ENCODE measurements at regions not wholly inside any gene's neighbourhood (a gene's known extent, or its start where the extent isn't known, plus 50 kb on each side); places are given as distances from the start of the nearest gene placed in this dataset.
"Not testable (repeated sequence)": the region's sequence is repeated elsewhere in the genome, so short reads cannot be mapped to it uniquely, and the experiment has no call there.

- no peaks in the 10 kb centered on the region for H3K27me3 ChIP-seq (ENCODE audit: low read depth, low read length)
- no peaks in the 10 kb centered on the region for H4K20me1 ChIP-seq (ENCODE audit: insufficient read depth, low read length)
- no peaks in the 10 kb centered on the region for H3K79me2 ChIP-seq (ENCODE audit: low read length)
- no peaks in the 10 kb centered on the region for H3K4me1 ChIP-seq (ENCODE audit: low read length)
- no peak overlapping the region for H3K9ac ChIP-seq (ENCODE audit: low read length)
- no peak overlapping the region for H3K4me3 ChIP-seq (ENCODE audit: low read length)
- TF ChIP-seq CTCF (IDR thresholded peaks at IDR 0.05; ENCODE audit: low read depth, low read length) = no peak
- no peak for TF ChIP-seq EZH2phosphoT487 (IDR thresholded peaks at IDR 0.05; ENCODE audit: low read depth)
- no peak overlapping the region for H3K27ac ChIP-seq (ENCODE audit: low read length)
- no peak overlapping the region for H2AFZ ChIP-seq (ENCODE audit: low read depth, low read length)
- H3K36me3 ChIP-seq (replicated peaks; ENCODE audit: low read depth, low read length) = no peaks in the 10 kb centered on the region
- H3K4me2 ChIP-seq (ENCODE audit: low read length) = no peak overlapping the region
- no peaks in the 10 kb centered on the region for H3K9me3 ChIP-seq (ENCODE audit: insufficient read depth, low read length)
Observed at GRCh38 chr2:157015015-157015575, 242.4 kb upstream of the GALNT5 start.

- H3K9ac ChIP-seq (ENCODE audit: low read length); H3K27ac ChIP-seq (ENCODE audit: low read length); H3K4me3 ChIP-seq (ENCODE audit: low read length); H3K79me2 ChIP-seq (ENCODE audit: low read length); H3K27me3 ChIP-seq (ENCODE audit: low read depth, low read length); H3K4me2 ChIP-seq (ENCODE audit: low read length); H3K4me1 ChIP-seq (ENCODE audit: low read length); H3K9me3 ChIP-seq (ENCODE audit: insufficient read depth, low read length); H4K20me1 ChIP-seq (ENCODE audit: insufficient read depth, low read length); H3K36me3 ChIP-seq (replicated peaks; ENCODE audit: low read depth, low read length); H2AFZ ChIP-seq (ENCODE audit: low read depth, low read length): not testable (repeated sequence)
Observed at GRCh38 chr2:157023264-157023663, 234.2 kb upstream of the GALNT5 start.

GRCh38 chr2:157024129-157024528 lies 233.4 kb upstream of the GALNT5 start:
- Histone ChIP-seq H3K4me3 (ENCODE audit: low read length) (no peak overlapping the region), H3K9ac (ENCODE audit: low read length) (no peak overlapping the region), H2AFZ (ENCODE audit: low read depth, low read length) (no peak overlapping the region), H3K36me3 (replicated peaks; ENCODE audit: low read depth, low read length) (no peaks in the 10 kb centered on the region), H3K9me3 (ENCODE audit: insufficient read depth, low read length) (no peaks in the 10 kb centered on the region), H3K4me2 (ENCODE audit: low read length) (no peak overlapping the region), H4K20me1 (ENCODE audit: insufficient read depth, low read length) (no peaks in the 10 kb centered on the region), H3K4me1 (ENCODE audit: low read length) (no peaks in the 10 kb centered on the region), H3K27ac (ENCODE audit: low read length) (no peak overlapping the region), H3K27me3 (ENCODE audit: low read depth, low read length) (no peaks in the 10 kb centered on the region), H3K79me2 (ENCODE audit: low read length) (no peaks in the 10 kb centered on the region)
- TF ChIP-seq EZH2phosphoT487 (IDR thresholded peaks at IDR 0.05; ENCODE audit: low read depth) = no peak
- TF ChIP-seq CTCF (IDR thresholded peaks at IDR 0.05; ENCODE audit: low read depth, low read length) = no peak

GRCh38 chr2:157032017-157032416 lies 225.5 kb upstream of the GALNT5 start:
- Histone ChIP-seq H3K9ac (ENCODE audit: low read length) (no peak overlapping the region), H4K20me1 (ENCODE audit: insufficient read depth, low read length) (no peaks in the 10 kb centered on the region), H2AFZ (ENCODE audit: low read depth, low read length) (no peak overlapping the region), H3K27ac (ENCODE audit: low read length) (no peak overlapping the region), H3K4me3 (ENCODE audit: low read length) (no peak overlapping the region), H3K4me2 (ENCODE audit: low read length) (no peak overlapping the region), H3K36me3 (replicated peaks; ENCODE audit: low read depth, low read length) (no peaks in the 10 kb centered on the region), H3K9me3 (ENCODE audit: insufficient read depth, low read length) (no peaks in the 10 kb centered on the region), H3K27me3 (ENCODE audit: low read depth, low read length) (no peaks in the 10 kb centered on the region), H3K79me2 (ENCODE audit: low read length) (no peaks in the 10 kb centered on the region), H3K4me1 (ENCODE audit: low read length) (no peaks in the 10 kb centered on the region)
- TF ChIP-seq CTCF (IDR thresholded peaks at IDR 0.05; ENCODE audit: low read depth, low read length) = no peak
- no peak for TF ChIP-seq EZH2phosphoT487 (IDR thresholded peaks at IDR 0.05; ENCODE audit: low read depth)

GRCh38 chr2:157036726-157037125 lies 220.8 kb upstream of the GALNT5 start:
- H3K27me3 ChIP-seq (ENCODE audit: low read depth, low read length) = no peaks in the 10 kb centered on the region
- TF ChIP-seq CTCF (IDR thresholded peaks at IDR 0.05; ENCODE audit: low read depth, low read length) (no peak), EZH2phosphoT487 (IDR thresholded peaks at IDR 0.05; ENCODE audit: low read depth) (no peak)
- H3K27ac ChIP-seq (ENCODE audit: low read length) = no peak overlapping the region
- no peak overlapping the region for H3K4me3 ChIP-seq (ENCODE audit: low read length)
- H3K36me3 ChIP-seq (replicated peaks; ENCODE audit: low read depth, low read length) = no peaks in the 10 kb centered on the region
- H3K79me2 ChIP-seq (ENCODE audit: low read length) = no peaks in the 10 kb centered on the region
- H4K20me1 ChIP-seq (ENCODE audit: insufficient read depth, low read length) = no peaks in the 10 kb centered on the region
- H2AFZ ChIP-seq (ENCODE audit: low read depth, low read length) = no peak overlapping the region
- H3K9ac ChIP-seq (ENCODE audit: low read length) = no peak overlapping the region
- H3K4me1 ChIP-seq (ENCODE audit: low read length) = no peaks in the 10 kb centered on the region
- no peak overlapping the region for H3K4me2 ChIP-seq (ENCODE audit: low read length)
- H3K9me3 ChIP-seq (ENCODE audit: insufficient read depth, low read length) = no peaks in the 10 kb centered on the region
